Keratinocyte (primary cell): ENCODE measurements at regions not wholly inside any gene's neighbourhood (a gene's known extent, or its start where the extent isn't known, plus 50 kb on each side); places are given as distances from the start of the nearest gene placed in this dataset.

Experiments
- DNase-seq: peaks from one replicate; pipeline ENCODE4 v3.0.0-alpha.2; 2011; ENCODE audit warnings: low read depth, missing footprints, low spot score
- FAIRE-seq: peaks from 2 replicates; lab custom pipeline; 2011; peaks lifted over from hg19 to GRCh38; lab: Jason Lieb, UNC
- H2AFZ ChIP-seq: 2 replicates; pipeline ENCODE4 v1.6.0; 2012; ENCODE audit warnings: low read length, control low read depth, inconsistent platforms; ENCODE audit not compliant: control insufficient read depth
- H3K27ac ChIP-seq: 2 replicates; pipeline ENCODE4 v1.5.1; 2011; ENCODE audit warnings: low read length; ENCODE audit not compliant: control insufficient read depth, insufficient read depth
- H3K27me3 ChIP-seq: 3 replicates; pipeline ENCODE4 v1.6.0; 2011; ENCODE audit warnings: low read length; ENCODE audit not compliant: control insufficient read depth, insufficient read depth; ENCODE audit errors: extremely low read depth
- H3K36me3 ChIP-seq, 2 experiments: 2 replicates in 1 of 2; 3 replicates in 1 of 2; pipeline ENCODE4 v1.5.1; 2011; ENCODE audit warnings: low read length in 2 of 2, mild to moderate bottlenecking in 1 of 2; ENCODE audit not compliant: control insufficient read depth in 2 of 2, insufficient read depth in 2 of 2; ENCODE audit errors: extremely low read depth in 1 of 2
- H3K4me1 ChIP-seq: 3 replicates; pipeline ENCODE4 v1.5.1; 2011; ENCODE audit warnings: low read length; ENCODE audit not compliant: control insufficient read depth, insufficient read depth; ENCODE audit errors: extremely low read depth
- H3K4me2 ChIP-seq: 3 replicates; pipeline ENCODE4 v1.6.0; 2011; ENCODE audit warnings: low read depth, low read length; ENCODE audit not compliant: control insufficient read depth, insufficient read depth; ENCODE audit errors: extremely low read depth
- H3K4me3 ChIP-seq, 3 experiments: fragments of 200-600 bp in 1 of 3; sonication (generic) in 1 of 3; 2 replicates in 2 of 3; 3 replicates in 1 of 3; pipeline ENCODE4 v1.5.1; 2011 to 2016; ENCODE audit warnings: low read length in 3 of 3, mild to moderate bottlenecking in 3 of 3, control low read depth in 2 of 3, inconsistent platforms in 1 of 3, low read depth in 1 of 3, mixed read lengths in 1 of 3, mixed run types in 1 of 3, moderate library complexity in 1 of 3; ENCODE audit not compliant: control insufficient read depth in 2 of 3, insufficient read depth in 2 of 3; ENCODE audit errors: extremely low read depth in 1 of 3
- H3K79me2 ChIP-seq: 2 replicates; pipeline ENCODE4 v1.6.0; 2012; ENCODE audit warnings: low read length; ENCODE audit not compliant: control insufficient read depth, insufficient read depth
- H3K9ac ChIP-seq: 3 replicates; pipeline ENCODE4 v1.6.0; 2011; ENCODE audit warnings: low read length; ENCODE audit not compliant: control insufficient read depth, insufficient read depth; ENCODE audit errors: extremely low read depth
- H3K9me1 ChIP-seq: 3 replicates; pipeline ENCODE4 v1.6.0; 2011; ENCODE audit warnings: low read length; ENCODE audit not compliant: control insufficient read depth, insufficient read depth; ENCODE audit errors: extremely low read depth
- H3K9me3 ChIP-seq: 2 replicates; pipeline ENCODE4 v1.5.1; 2012; ENCODE audit warnings: low read depth, low read length; ENCODE audit not compliant: control insufficient read depth
- H4K20me1 ChIP-seq: 3 replicates; pipeline ENCODE4 v1.6.0; 2011; ENCODE audit warnings: low read length; ENCODE audit not compliant: control insufficient read depth, insufficient read depth; ENCODE audit errors: extremely low read depth
- EZH2 ChIP-seq: IDR thresholded peaks from one replicate; pipeline ENCODE4 v1.6.1; 2012; ENCODE audit warnings: inconsistent platforms, mild to moderate bottlenecking, low read length, moderate library complexity
- dilution Hi-C: fragments of 300-500 bp; cut with MboI; formaldehyde crosslinking; loops from one replicate; pipeline ENCODE4 v1.7.0; 2020; ENCODE audit warnings: low sequenced_read_pairs; ENCODE audit not compliant: extremely low pct_ligation_motif_present
- TF ChIP-seq, protein P1 (sequence below), 3 experiments: IDR thresholded peaks in 1 of 3; conservative IDR thresholded peaks in 1 of 3; optimal IDR thresholded peaks in 1 of 3; 2 replicates in 2 of 3; 3 replicates in 1 of 3; pipeline versions ENCODE3 to v1.5.1; 2011; ENCODE audit warnings: low read length in 3 of 3, mild to moderate bottlenecking in 3 of 3, moderate library complexity in 2 of 3, control low read depth in 1 of 3, inconsistent platforms in 1 of 3; ENCODE audit not compliant: insufficient read depth in 2 of 3; ENCODE audit errors: extremely low read depth in 1 of 3

DNA sequence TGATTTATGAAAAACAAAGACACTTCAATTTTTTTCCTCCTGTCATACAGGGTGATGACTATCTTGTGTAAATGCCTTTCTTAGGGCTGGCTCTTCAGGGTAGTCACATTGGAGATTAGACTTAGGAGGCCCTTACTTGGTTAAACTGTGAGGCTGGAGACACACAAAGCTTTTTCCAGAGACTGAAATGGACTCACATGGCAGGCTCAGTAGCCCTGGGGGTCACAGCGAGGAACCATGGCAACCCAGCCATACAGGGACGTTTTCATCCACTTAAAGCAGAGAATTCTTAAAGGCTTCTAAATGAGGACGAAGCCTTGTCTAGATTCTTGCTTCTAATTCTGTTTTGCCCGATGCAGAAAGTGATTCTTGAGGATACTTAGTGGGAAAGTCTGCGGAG, 57.3 kb upstream of the ZDBF2 start:
- no peak for FAIRE-seq
- Histone ChIP-seq H3K4me3 (no peak overlapping the region), H2AFZ (no peak overlapping the region)

DNA sequence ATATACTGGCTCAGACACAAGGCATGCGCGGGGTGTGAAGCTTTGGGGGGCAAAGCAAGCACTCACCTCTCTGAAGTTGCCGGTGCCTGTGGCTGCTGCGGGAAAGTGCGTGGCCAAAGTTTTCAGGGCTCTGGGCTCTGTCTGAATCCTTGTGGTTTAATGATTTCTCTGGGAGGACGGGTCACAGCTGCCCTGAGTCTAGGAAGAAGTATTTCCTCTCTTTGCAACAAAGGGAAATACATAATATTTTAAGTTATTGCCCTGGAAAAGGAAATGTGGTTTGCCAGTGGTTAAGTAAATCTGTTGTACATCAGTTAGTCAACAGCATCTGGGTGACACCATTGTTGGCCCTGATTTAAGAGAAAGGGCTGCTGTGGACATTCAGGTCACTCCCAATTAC, 56.7 kb upstream of the ZDBF2 start:
- no peaks in the 10 kb centered on the region for H4K20me1 ChIP-seq
- H3K36me3 ChIP-seq: no peaks in the 10 kb centered on the region
- H3K9me3 ChIP-seq: no peaks in the 10 kb centered on the region
- FAIRE-seq (no peak), DNase-seq (no peak)
- H3K4me3 ChIP-seq: no peak overlapping the region
- no peak overlapping the region for H3K9ac ChIP-seq
- H3K27me3 ChIP-seq: no peaks in the 10 kb centered on the region
- H3K9me1 ChIP-seq: no peaks in the 10 kb centered on the region
- no peak overlapping the region for H3K27ac ChIP-seq
- no peak for TF ChIP-seq EZH2
- TF ChIP-seq, protein P1, sequence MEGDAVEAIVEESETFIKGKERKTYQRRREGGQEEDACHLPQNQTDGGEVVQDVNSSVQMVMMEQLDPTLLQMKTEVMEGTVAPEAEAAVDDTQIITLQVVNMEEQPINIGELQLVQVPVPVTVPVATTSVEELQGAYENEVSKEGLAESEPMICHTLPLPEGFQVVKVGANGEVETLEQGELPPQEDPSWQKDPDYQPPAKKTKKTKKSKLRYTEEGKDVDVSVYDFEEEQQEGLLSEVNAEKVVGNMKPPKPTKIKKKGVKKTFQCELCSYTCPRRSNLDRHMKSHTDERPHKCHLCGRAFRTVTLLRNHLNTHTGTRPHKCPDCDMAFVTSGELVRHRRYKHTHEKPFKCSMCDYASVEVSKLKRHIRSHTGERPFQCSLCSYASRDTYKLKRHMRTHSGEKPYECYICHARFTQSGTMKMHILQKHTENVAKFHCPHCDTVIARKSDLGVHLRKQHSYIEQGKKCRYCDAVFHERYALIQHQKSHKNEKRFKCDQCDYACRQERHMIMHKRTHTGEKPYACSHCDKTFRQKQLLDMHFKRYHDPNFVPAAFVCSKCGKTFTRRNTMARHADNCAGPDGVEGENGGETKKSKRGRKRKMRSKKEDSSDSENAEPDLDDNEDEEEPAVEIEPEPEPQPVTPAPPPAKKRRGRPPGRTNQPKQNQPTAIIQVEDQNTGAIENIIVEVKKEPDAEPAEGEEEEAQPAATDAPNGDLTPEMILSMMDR (optimal IDR thresholded peaks at IDR 0.05 in 1 of 3, IDR thresholded peaks at IDR 0.05 in 1 of 3, conservative IDR thresholded peaks at IDR 0.05 in 1 of 3; ENCODE audit: extremely low read depth in 1 of 3, insufficient read depth in 2 of 3, low read length in 3 of 3): no peak
- H3K4me2 ChIP-seq: no peak overlapping the region
- H3K79me2 ChIP-seq: no peaks in the 10 kb centered on the region
- no peak overlapping the region for H2AFZ ChIP-seq
- H3K4me1 ChIP-seq: peaks cover 9% of the 10 kb centered on the region
- dilution Hi-C loops: no loop called here

More for the DNA sequence above, 57.3 kb upstream of the ZDBF2 start:
- no peak overlapping the region for H3K9ac ChIP-seq
- no peaks in the 10 kb centered on the region for H3K27me3 ChIP-seq
- no peaks in the 10 kb centered on the region for H3K36me3 ChIP-seq
- H3K4me1 ChIP-seq: peaks cover 15% of the 10 kb centered on the region
- H3K9me3 ChIP-seq: no peaks in the 10 kb centered on the region
- no peaks in the 10 kb centered on the region for H3K79me2 ChIP-seq
- dilution Hi-C loops: no loop called here
- no peak overlapping the region for H3K27ac ChIP-seq
- no peaks in the 10 kb centered on the region for H3K9me1 ChIP-seq
- no peak for DNase-seq
- H4K20me1 ChIP-seq: no peaks in the 10 kb centered on the region
- H3K4me2 ChIP-seq: no peak overlapping the region
- TF ChIP-seq, protein P1 (optimal IDR thresholded peaks at IDR 0.05 in 1 of 3, IDR thresholded peaks at IDR 0.05 in 1 of 3, conservative IDR thresholded peaks at IDR 0.05 in 1 of 3; ENCODE audit: extremely low read depth in 1 of 3, insufficient read depth in 2 of 3, low read length in 3 of 3): no peak
- no peak for TF ChIP-seq EZH2
